GM12878 (cell line): ENCODE measurements at regions not wholly inside any gene's neighbourhood (a gene's known extent, or its start where the extent isn't known, plus 50 kb on each side); places are given as distances from the start of the nearest gene placed in this dataset.

ENCODE experiments used
- ATAC-seq: fragments of 200-7000 bp; cut with Tn5 transposase; 3 replicates; pipeline ENCODE4 v1.9.1; 2020; ENCODE audit warnings: mild to moderate bottlenecking, moderate library complexity
- BruUV-seq: library from RNA; stranded (reverse); fragments of 400-500 nt; replicated peaks from 2 replicates; lab custom pipeline; 2021; lab: Mats Ljungman, UMichigan
- CTCF ChIA-PET: fragments of 300-600 bp; sonication (Branson Sonifier 250); formaldehyde crosslinking; extraction: SDS; loops from one replicate; lab custom pipeline; 2021; ENCODE audit warnings: inconsistent platforms; lab: Yijun Ruan, JAX
- POLR2A ChIA-PET: fragments of 350-600 bp; formaldehyde crosslinking; extraction: SDS; loops from one replicate; lab custom pipeline; 2021; ENCODE audit warnings: inconsistent platforms; lab: Charles Lee
- RAD21 ChIA-PET: fragments of 300-600 bp; sonication (Branson Sonifier 250); formaldehyde crosslinking; loops from one replicate; lab custom pipeline; 2023; ENCODE audit warnings: antibody characterized with exemption; ENCODE audit not compliant: unreplicated experiment; lab: Charles Lee
- SMC1A ChIA-PET: fragments of 300-600 bp; sonication (Branson Sonifier 250); formaldehyde crosslinking; loops from one replicate; lab custom pipeline; 2023; ENCODE audit not compliant: unreplicated experiment, uncharacterized antibody; lab: Charles Lee
- DNase-seq: peaks from one replicate; pipeline ENCODE4 v3.0.0-alpha.2; 2011; ENCODE audit warnings: low read depth, low spot score
- FAIRE-seq: peaks from 3 replicates; lab custom pipeline; 2011; peaks lifted over from hg19 to GRCh38; lab: Jason Lieb, UNC
- H2AFZ ChIP-seq: 2 replicates; pipeline ENCODE4 v1.6.0; 2011; ENCODE audit warnings: low read depth, low read length, control low read depth; ENCODE audit not compliant: control insufficient read depth
- H3K27ac ChIP-seq: 2 replicates; pipeline ENCODE4 v1.5.1; 2011; ENCODE audit warnings: control low read depth; ENCODE audit not compliant: control insufficient read depth, insufficient read depth
- H3K27me3 ChIP-seq, 2 experiments: replicated peaks in 1 of 2; 2 replicates each; pipeline versions ENCODE4 v1.6.0 to v1.6.1; 2011; ENCODE audit warnings: low read length in 1 of 2; ENCODE audit not compliant: control insufficient read depth in 2 of 2, insufficient read depth in 2 of 2
- H3K36me3 ChIP-seq, 2 experiments: 2 replicates each; pipeline ENCODE4 v1.5.1; 2011; ENCODE audit warnings: low read length in 1 of 2; ENCODE audit not compliant: control insufficient read depth in 2 of 2, insufficient read depth in 2 of 2
- H3K4me1 ChIP-seq: 2 replicates; pipeline ENCODE4 v1.6.1; 2011; ENCODE audit warnings: mild to moderate bottlenecking, low read length, moderate library complexity, mixed read lengths; ENCODE audit not compliant: control insufficient read depth, insufficient read depth
- H3K4me2 ChIP-seq: 2 replicates; pipeline ENCODE4 v1.6.0; 2011; ENCODE audit warnings: control low read depth; ENCODE audit not compliant: control insufficient read depth, insufficient read depth
- H3K4me3 ChIP-seq: fragments of 200-600 bp; sonication (generic); 2 replicates; pipeline ENCODE4 v1.5.1; 2016
- H3K79me2 ChIP-seq: 2 replicates; pipeline ENCODE4 v1.6.0; 2011; ENCODE audit warnings: low read length; ENCODE audit not compliant: control insufficient read depth, insufficient read depth
- H3K9ac ChIP-seq: 2 replicates; pipeline ENCODE4 v1.8.0; 2011; ENCODE audit warnings: low read length, control low read depth, mixed read lengths; ENCODE audit not compliant: control insufficient read depth, insufficient read depth
- H3K9me3 ChIP-seq: replicated peaks from 3 replicates; pipeline ENCODE4 v1.5.1; 2011; ENCODE audit warnings: mild to moderate bottlenecking, low read length; ENCODE audit not compliant: control insufficient read depth, insufficient read depth
- H4K20me1 ChIP-seq: 2 replicates; pipeline ENCODE4 v1.6.0; 2011; ENCODE audit not compliant: control insufficient read depth, insufficient read depth
- BHLHE40 ChIP-seq, 2 experiments: fragments of 450-650 bp in 1 of 2; IDR thresholded peaks; 2 replicates each; pipeline ENCODE4 v1.6.1; 2011 to 2017; ENCODE audit warnings: low read depth in 2 of 2, borderline replicate concordance in 1 of 2, improper control_type of control experiment in 1 of 2, low read length in 1 of 2, mild to moderate bottlenecking in 1 of 2
- CBFB ChIP-seq: IDR thresholded peaks from 2 replicates; pipeline ENCODE4 v1.6.1; 2016; ENCODE audit warnings: antibody characterized with exemption, low read depth
- CBX5 ChIP-seq: sonication (generic); IDR thresholded peaks from 2 replicates; pipeline ENCODE4 v1.6.1; 2016; ENCODE audit warnings: low read depth, moderate library complexity, mild to moderate bottlenecking, inconsistent platforms
- POLR2AphosphoS2 ChIP-seq: IDR thresholded peaks from 2 replicates; pipeline ENCODE4 v1.6.1; 2011; ENCODE audit warnings: low read depth, mild to moderate bottlenecking, low read length, improper control_type of control experiment, moderate library complexity
- RAD51 ChIP-seq: fragments of 450-650 bp; IDR thresholded peaks from 2 replicates; pipeline ENCODE4 v1.6.1; 2016; ENCODE audit warnings: moderate library complexity, mild to moderate bottlenecking, inconsistent platforms
- SIN3A ChIP-seq: IDR thresholded peaks from 2 replicates; pipeline ENCODE4 v1.6.1; 2012; ENCODE audit warnings: low read depth, low read length, improper control_type of control experiment
- SIX5 ChIP-seq: IDR thresholded peaks from 2 replicates; pipeline ENCODE4 v1.6.1; 2011; ENCODE audit warnings: mild to moderate bottlenecking, low read depth, low read length, moderate library complexity; ENCODE audit not compliant: severe bottlenecking
- SREBF1 ChIP-seq: IDR thresholded peaks from 2 replicates; pipeline ENCODE4 v1.6.1; 2012; ENCODE audit warnings: mild to moderate bottlenecking, low read length
- ZNF207 ChIP-seq: fragments of 450-650 bp; IDR thresholded peaks from 2 replicates; pipeline ENCODE4 v1.6.1; 2014; ENCODE audit warnings: antibody characterized with exemption, mild to moderate bottlenecking, borderline replicate concordance
- ZNF592 ChIP-seq: fragments of 450-650 bp; IDR thresholded peaks from 2 replicates; pipeline ENCODE4 v1.6.1; 2017; ENCODE audit warnings: mild to moderate bottlenecking, moderate library complexity
- WGBS: methylation state at CpG from one replicate; pipeline ENCODE4 v1.1.6; 2016; ENCODE audit warnings: low lambda C conversion rate; ENCODE audit not compliant: insufficient replicate concordance, insufficient coverage; ENCODE audit errors: missing lambda C conversion rate; 5-methylcytosine and 5-hydroxymethylcytosine counted together
- in situ Hi-C: fragments of 300-500 bp; cut with MboI; formaldehyde crosslinking; loops from 9 replicates; pipeline ENCODE4 v1.14.3; 2018; ENCODE audit warnings: mixed read lengths
- intact Hi-C: fragments of 100-400 bp; cut with micrococcal nuclease; formaldehyde crosslinking; loops from one replicate; pipeline ENCODE4 v1.14.2; 2022; ENCODE audit not compliant: unreplicated experiment

- TF ChIP-seq SIX5 (no peak), POLR2AphosphoS2 (no peak)
Observed at GRCh38 chr9:104302775-104303174, 201.3 kb upstream of the OR13F1 start (continued).

- H3K27me3 ChIP-seq, result no peaks in the 10 kb centered on the region
- no peak overlapping the region for H3K4me3 ChIP-seq
- H3K4me2 ChIP-seq, result no peak overlapping the region
- no peaks in the 10 kb centered on the region for H4K20me1 ChIP-seq
- H3K9me3 ChIP-seq, result no peaks in the 10 kb centered on the region
- ChIA-PET RAD21 (no interaction called here), POLR2A (no interaction called here), SMC1A (no interaction called here)
- no peaks in the 10 kb centered on the region for H3K4me1 ChIP-seq
- ATAC-seq (no peak), DNase-seq (no peak), FAIRE-seq (no peak)
- H3K27ac ChIP-seq, result no peak overlapping the region
- WGBS, result 9% methylated on average over 5 of the region's 5 CpGs
- H2AFZ ChIP-seq, result no peak overlapping the region
- intact Hi-C loops (no loop called here), in situ Hi-C loops (no loop called here)
- H3K36me3 ChIP-seq, result no peaks in the 10 kb centered on the region
- H3K9ac ChIP-seq, result no peak overlapping the region
- TF ChIP-seq RAD51, result no peak
- TF ChIP-seq, all 136 proteins: peak for 0
- BruUV-seq, result no TSS peak
- no peaks in the 10 kb centered on the region for H3K79me2 ChIP-seq
- CTCF ChIA-PET, result no interaction called here
Observed at GRCh38 chr9:104304925-104305324, 199.1 kb upstream of the OR13F1 start.

- no peak overlapping the region for H2AFZ ChIP-seq
- in situ Hi-C loops, result no loop called here
- BruUV-seq, result no TSS peak
- TF ChIP-seq ZNF592 (no peak), SREBF1 (no peak), CBFB (no peak), SIN3A (no peak), BHLHE40 (IDR thresholded peaks at IDR 0.05; ENCODE audit: borderline replicate concordance in 1 of 2, low read depth in 2 of 2, low read length in 1 of 2) (no peak), ZNF207 (no peak), CBX5 (no peak)
Observed at GRCh38 chr9:104313396-104314110, 190.5 kb upstream of the OR13F1 start.

More at GRCh38 chr9:104313396-104314110, 190.5 kb upstream of the OR13F1 start:
- DNase-seq (no peak), FAIRE-seq (no peak), ATAC-seq (no peak)
- Histone ChIP-seq H3K36me3 (no peaks in the 10 kb centered on the region), H3K4me3 (no peak overlapping the region), H3K4me2 (no peak overlapping the region), H3K79me2 (no peaks in the 10 kb centered on the region), H3K27ac (no peak overlapping the region), H3K9me3 (no peaks in the 10 kb centered on the region), H4K20me1 (no peaks in the 10 kb centered on the region), H3K27me3 (no peaks in the 10 kb centered on the region; a peak in 1 of 4 replicates), H3K4me1 (no peaks in the 10 kb centered on the region), H3K9ac (no peak overlapping the region)
- CTCF ChIA-PET, result no interaction called here
- SMC1A ChIA-PET, result interaction anchor here (1.2 to 1.4 kb wide), 2 partner anchors 10 to 15 kb away, joined by 3 to 4 read pairs; no protein-coding TSS in a partner anchor
- intact Hi-C loops, result no loop called here
- POLR2A ChIA-PET, result no interaction called here
- WGBS, result 30% methylated on average over 5 of the region's 5 CpGs
- RAD21 ChIA-PET, result no interaction called here
